BLaER1 (cell line): ENCODE measurements at regions not wholly inside any gene's neighbourhood (a gene's known extent, or its start where the extent isn't known, plus 50 kb on each side); places are given as distances from the start of the nearest gene placed in this dataset.
"Not testable (repeated sequence)": the region's sequence is repeated elsewhere in the genome, so short reads cannot be mapped to it uniquely, and the experiment has no call there.

ENCODE experiments used
- H3K27ac ChIP-seq: shearing (Covaris generic); formaldehyde crosslinking; 2 replicates; pipeline ENCODE4 v1.8.1; 2022
- H3K27me3 ChIP-seq: shearing (Covaris generic); formaldehyde crosslinking; 2 replicates; pipeline ENCODE4 v1.8.1; 2022
- H3K36me3 ChIP-seq: shearing (Covaris generic); formaldehyde crosslinking; 2 replicates; pipeline ENCODE4 v1.8.1; 2022
- H3K4me1 ChIP-seq: shearing (Covaris generic); formaldehyde crosslinking; 2 replicates; pipeline ENCODE4 v1.8.1; 2022
- H3K4me2 ChIP-seq: shearing (Covaris generic); formaldehyde crosslinking; 2 replicates; pipeline ENCODE4 v1.8.1; 2022
- H3K4me3 ChIP-seq: shearing (Covaris generic); formaldehyde crosslinking; 2 replicates; pipeline ENCODE4 v1.8.1; 2022
- H3K9ac ChIP-seq: shearing (Covaris generic); formaldehyde crosslinking; 2 replicates; pipeline ENCODE4 v1.8.1; 2022
- H3K9me3 ChIP-seq: shearing (Covaris generic); formaldehyde crosslinking; 2 replicates; pipeline ENCODE4 v1.8.1; 2022
- H4K20me1 ChIP-seq: shearing (Covaris generic); formaldehyde crosslinking; 2 replicates; pipeline ENCODE4 v1.8.1; 2022
- Cebpa-rat ChIP-seq: shearing (Covaris generic); IDR thresholded peaks from 2 replicates; pipeline ENCODE4 v1.8.1; 2022

DNA sequence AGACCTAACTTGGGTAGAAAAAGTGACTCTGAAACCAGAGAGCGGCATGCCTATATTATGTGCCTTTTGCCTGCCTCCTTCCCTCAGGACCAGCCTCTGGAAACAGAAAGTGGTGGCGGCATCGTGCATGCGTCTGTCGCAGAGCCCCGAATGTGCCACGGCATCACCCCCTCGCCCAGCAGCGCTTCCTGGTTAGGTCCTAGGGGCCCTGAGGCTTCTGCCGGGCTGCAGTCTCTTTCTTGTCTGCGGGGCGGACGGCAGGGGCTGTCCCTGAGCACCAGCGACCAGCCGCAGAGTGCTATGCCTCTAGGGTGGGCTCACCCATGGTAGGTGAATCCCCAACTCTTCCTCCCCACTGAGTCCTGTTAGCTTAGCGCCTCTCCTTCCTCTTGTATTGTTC is 68.7 kb downstream of the VSIG4 start:
- peaks cover 58% of the 10 kb centered on the region for H3K27me3 ChIP-seq
- no peak for TF ChIP-seq Cebpa-rat

DNA sequence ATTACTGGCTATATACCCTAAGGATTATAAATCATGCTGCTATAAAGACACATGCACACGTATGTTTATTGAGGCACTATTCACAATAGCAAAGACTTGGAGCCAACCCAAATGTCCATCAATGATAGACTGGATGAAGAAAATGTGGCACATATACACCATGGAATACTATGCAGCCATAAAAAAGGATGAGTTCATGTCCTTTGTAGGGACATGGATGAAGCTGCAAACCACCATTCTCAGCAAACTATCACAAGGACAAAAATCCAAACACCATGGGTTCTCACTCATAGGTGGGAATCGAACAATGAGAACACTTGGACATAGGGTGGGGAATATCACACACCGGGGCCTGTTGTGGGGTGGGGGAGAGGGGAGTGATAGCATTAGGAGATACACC is 72.7 kb downstream of the VSIG4 start:
- H3K27me3 ChIP-seq, result peaks cover 38% of the 10 kb centered on the region
- H3K27ac ChIP-seq, H3K9me3 ChIP-seq, H3K4me1 ChIP-seq, H3K9ac ChIP-seq, H3K4me2 ChIP-seq, H3K4me3 ChIP-seq, H3K36me3 ChIP-seq, H4K20me1 ChIP-seq: not testable (repeated sequence)

More for the DNA sequence above, 68.7 kb downstream of the VSIG4 start:
- Histone ChIP-seq H3K36me3 (no peaks in the 10 kb centered on the region), H3K9me3 (peaks cover 10% of the 10 kb centered on the region), H3K27ac (no peak overlapping the region), H3K4me2 (no peak overlapping the region), H4K20me1 (no peaks in the 10 kb centered on the region), H3K9ac (no peak overlapping the region), H3K4me3 (no peak overlapping the region), H3K4me1 (no peaks in the 10 kb centered on the region)

DNA sequence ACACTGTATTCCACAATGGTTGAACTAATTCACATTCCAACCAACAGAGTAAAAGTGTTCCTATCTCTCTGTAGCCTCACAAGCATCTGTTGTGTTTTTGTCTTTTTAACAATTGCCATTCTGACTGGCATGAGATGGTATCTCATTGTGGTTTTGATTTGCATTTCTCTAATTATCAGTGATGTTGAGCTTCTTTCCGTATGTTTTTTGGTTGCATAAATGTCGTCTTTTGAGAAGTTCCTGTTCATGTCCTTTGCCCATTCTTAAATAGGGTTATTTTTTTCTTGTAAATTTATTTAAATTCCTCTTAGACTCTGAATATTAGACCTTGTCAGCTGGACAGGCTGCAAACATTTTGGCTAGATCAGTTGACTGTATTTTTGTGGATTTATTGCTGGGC is 78.2 kb downstream of the VSIG4 start:
- Histone ChIP-seq H4K20me1 (no peaks in the 10 kb centered on the region), H3K36me3 (no peaks in the 10 kb centered on the region), H3K4me2 (no peak overlapping the region), H3K27me3 (peaks cover 5% of the 10 kb centered on the region; the same call in 1 of the 2 replicates), H3K4me3 (no peak overlapping the region), H3K9ac (no peak overlapping the region), H3K9me3 (peaks cover 7% of the 10 kb centered on the region; the same call in 1 of the 2 replicates), H3K4me1 (no peaks in the 10 kb centered on the region), H3K27ac (no peak overlapping the region)
- no peak for TF ChIP-seq Cebpa-rat

DNA sequence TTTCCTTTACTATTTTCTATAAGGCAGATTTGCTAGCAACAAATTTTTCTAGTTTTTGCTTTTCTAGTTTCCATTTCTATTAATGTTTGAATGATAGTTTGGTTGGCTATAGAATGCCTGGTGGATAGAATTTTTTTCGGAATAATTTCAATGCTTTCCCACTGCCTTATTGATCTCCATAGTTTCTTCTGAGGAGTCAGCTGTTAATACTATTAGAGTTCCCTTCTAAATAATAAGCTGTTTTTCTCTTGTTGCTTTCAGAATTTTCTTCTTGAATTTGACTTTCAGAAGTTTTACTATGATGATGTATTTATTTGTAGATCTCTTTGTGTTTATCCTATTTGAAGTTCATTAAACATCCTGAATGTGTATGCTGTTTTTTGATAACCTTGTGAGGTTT is 91.8 kb downstream of the VSIG4 start:
- no peak overlapping the region for H3K9ac ChIP-seq
- no peak for TF ChIP-seq Cebpa-rat
- peaks cover 14% of the 10 kb centered on the region for H3K9me3 ChIP-seq

DNA sequence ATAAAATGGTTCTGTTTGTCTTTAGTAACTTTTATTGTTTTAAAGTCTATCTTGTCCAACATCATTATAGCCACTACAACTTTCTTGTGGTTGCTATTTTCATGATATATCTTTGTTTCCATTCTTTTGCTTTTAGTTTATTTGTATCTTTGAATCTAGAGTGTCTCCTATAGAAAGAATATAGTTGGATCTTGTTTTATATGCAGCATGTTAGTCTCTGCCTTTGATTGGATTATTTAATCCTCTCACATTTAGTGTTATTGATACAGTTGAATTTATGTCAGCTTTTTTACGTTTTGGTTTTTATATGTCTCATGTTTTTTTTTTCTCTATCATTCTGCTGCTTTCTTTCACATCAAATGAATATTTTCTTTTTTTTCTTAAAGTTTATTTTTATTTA is 98.1 kb downstream of the VSIG4 start:
- Histone ChIP-seq H3K9me3 (peaks cover 36% of the 10 kb centered on the region), H3K9ac (no peak overlapping the region), H4K20me1 (no peaks in the 10 kb centered on the region), H3K36me3 (no peaks in the 10 kb centered on the region), H3K4me3 (no peak overlapping the region), H3K27me3 (peaks cover 19% of the 10 kb centered on the region), H3K27ac (no peak overlapping the region), H3K4me1 (no peaks in the 10 kb centered on the region), H3K4me2 (no peak overlapping the region)
- TF ChIP-seq Cebpa-rat, result no peak

More for the DNA sequence above, 91.8 kb downstream of the VSIG4 start:
- Histone ChIP-seq H3K27ac (no peak overlapping the region), H3K36me3 (no peaks in the 10 kb centered on the region), H3K4me3 (no peak overlapping the region), H3K27me3 (peaks cover 34% of the 10 kb centered on the region), H4K20me1 (no peaks in the 10 kb centered on the region), H3K4me1 (no peaks in the 10 kb centered on the region), H3K4me2 (no peak overlapping the region)

DNA sequence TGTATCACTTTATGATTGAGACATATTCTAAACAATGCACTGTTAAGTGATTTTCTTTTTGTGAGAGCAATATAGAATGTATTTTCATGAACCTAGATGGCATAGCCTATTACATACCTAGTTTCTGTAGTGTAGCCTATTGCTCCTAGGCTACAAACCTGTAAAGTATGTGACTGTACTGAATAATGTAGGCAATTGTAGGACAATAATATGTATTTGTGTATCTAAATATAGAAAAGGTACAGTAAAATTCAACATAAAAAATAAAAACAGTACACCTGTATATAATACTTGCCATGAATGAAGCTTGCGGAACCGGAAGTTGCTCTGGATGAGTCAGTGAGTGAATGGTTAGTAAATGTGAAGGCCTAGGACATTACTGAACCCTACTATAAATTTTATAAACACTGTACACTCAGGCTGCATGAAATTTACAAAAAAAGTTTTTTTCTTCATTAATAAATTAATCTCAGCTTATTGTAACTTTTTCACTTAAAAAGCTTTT is 106.7 kb downstream of the VSIG4 start:
- TF ChIP-seq Cebpa-rat, result no peak
- Histone ChIP-seq H3K27me3 (peaks cover 26% of the 10 kb centered on the region; the same call in 1 of the 2 replicates), H4K20me1 (no peaks in the 10 kb centered on the region), H3K4me3 (no peak overlapping the region), H3K4me2 (no peak overlapping the region), H3K4me1 (no peaks in the 10 kb centered on the region), H3K27ac (no peak overlapping the region), H3K9me3 (peaks cover 22% of the 10 kb centered on the region), H3K9ac (no peak overlapping the region), H3K36me3 (no peaks in the 10 kb centered on the region)

DNA sequence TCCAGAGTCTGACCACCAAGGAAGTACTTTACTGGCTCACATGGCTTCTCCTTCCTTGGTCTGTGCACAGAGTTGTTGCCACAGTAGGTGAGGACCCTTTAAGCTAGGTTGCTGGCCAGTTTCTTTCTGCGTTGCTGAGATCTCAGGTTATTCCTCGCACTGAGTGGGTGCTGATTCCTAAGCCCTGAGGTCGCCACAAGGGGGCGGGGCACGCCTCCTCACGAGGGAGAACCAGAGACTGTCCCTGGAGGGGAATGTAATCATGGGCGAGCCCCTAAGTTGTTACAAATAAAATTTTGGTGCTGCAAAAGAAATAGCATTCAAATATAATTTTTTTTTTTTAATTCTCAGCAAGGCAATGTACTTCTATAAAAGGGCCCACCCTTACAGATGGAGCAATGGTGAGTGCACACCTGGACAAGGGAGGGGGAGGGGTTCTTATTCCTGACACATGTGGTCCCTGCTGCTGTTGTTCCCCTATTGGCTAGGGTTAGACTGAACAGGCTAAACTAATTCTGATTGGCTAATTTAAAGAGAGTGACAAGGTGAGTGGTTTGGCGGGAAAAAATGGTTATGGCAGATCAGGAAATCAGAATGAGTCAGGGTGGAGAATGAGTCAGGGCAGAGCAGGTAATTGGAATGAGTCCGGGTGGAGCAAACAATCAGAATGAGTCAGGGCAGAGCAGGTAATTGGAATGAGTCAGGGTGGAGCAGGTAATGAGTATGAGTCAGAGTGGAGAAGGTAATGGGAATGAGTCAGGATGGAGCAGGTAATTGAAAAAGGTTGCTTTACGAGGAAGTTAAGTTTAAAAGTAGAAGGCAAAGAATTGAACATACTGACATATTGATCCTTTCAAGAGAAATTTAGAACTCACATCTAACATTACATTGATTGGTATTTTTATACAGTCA is 107.5 kb downstream of the VSIG4 start:
- Histone ChIP-seq H3K36me3 (no peaks in the 10 kb centered on the region), H3K4me1 (no peaks in the 10 kb centered on the region), H3K4me2 (no peak overlapping the region), H3K9ac (no peak overlapping the region), H3K27ac (no peak overlapping the region), H3K4me3 (no peak overlapping the region), H3K27me3 (peaks cover 26% of the 10 kb centered on the region; the same call in 1 of the 2 replicates), H4K20me1 (no peaks in the 10 kb centered on the region), H3K9me3 (peaks cover 23% of the 10 kb centered on the region)
- no peak for TF ChIP-seq Cebpa-rat

DNA sequence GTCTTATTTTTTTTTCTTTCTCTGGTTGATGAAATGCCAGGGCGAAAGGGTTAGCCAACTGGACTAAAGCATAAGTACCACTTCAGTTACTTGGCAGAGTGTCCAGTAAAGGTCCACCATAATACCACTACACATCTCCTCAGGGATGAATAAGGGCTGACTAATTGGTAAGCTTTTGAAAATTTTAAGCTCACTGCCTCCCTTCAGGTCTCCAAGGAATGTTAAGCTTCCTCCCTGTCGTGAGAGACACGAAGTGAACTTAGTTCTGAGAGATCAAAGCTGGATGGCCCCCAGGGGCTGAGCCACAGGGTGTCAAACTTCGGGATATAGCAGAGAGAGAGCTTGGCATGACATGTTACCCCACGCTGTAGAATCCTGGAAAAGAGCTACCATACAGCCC is 111.4 kb downstream of the VSIG4 start:
- no peak overlapping the region for H3K4me2 ChIP-seq
- H3K36me3 ChIP-seq, result no peaks in the 10 kb centered on the region
- no peaks in the 10 kb centered on the region for H4K20me1 ChIP-seq
- H3K27me3 ChIP-seq, result peaks cover 40% of the 10 kb centered on the region; the same call in 1 of the 2 replicates
- H3K9me3 ChIP-seq, result peaks cover 27% of the 10 kb centered on the region
- no peak overlapping the region for H3K4me3 ChIP-seq
- no peak overlapping the region for H3K27ac ChIP-seq
- peaks cover 21% of the 10 kb centered on the region for H3K4me1 ChIP-seq
- no peak overlapping the region for H3K9ac ChIP-seq
- no peak for TF ChIP-seq Cebpa-rat

DNA sequence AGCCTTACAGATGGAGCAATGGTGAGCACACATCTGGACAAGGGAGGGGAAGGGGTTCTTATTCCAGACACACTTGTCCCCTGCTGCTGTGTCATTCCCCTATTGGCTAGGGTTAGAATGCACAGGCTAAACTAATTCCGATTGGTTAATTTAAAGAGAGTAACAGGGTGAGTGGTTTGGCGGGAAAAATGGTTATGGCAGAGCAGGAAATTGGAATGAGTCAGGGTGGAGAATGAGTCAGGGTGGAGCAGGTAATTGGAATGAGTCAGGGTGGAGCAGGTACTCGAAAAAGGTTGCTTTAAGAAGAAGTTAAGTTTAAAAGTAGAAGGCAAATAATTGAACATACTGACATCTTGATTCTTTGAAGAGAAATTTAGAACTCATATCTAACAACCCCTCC is 112.5 kb downstream of the VSIG4 start:
- H3K4me3 ChIP-seq, H3K36me3 ChIP-seq, H4K20me1 ChIP-seq, H3K27ac ChIP-seq, H3K9ac ChIP-seq: not testable (repeated sequence)
- Histone ChIP-seq H3K27me3 (peaks cover 51% of the 10 kb centered on the region; the same call in 1 of the 2 replicates), H3K4me2 (0 out of 2 replicates have a peak overlapping the region, but pooled peaks have one; percentile 73), H3K4me1 (peaks cover 21% of the 10 kb centered on the region), H3K9me3 (peaks cover 23% of the 10 kb centered on the region)
